Peyer's patch (tissue), 4 donors: ENCODE measurements at regions not wholly inside any gene's neighbourhood (a gene's known extent, or its start where the extent isn't known, plus 50 kb on each side); places are given as distances from the start of the nearest gene placed in this dataset.

Source experiments
- POLR2A ChIP-seq, 2 donors: fragments of 450-650 bp; IDR thresholded peaks; one replicate each; pipeline ENCODE4 v1.5.1; 2017; ENCODE audit warnings: antibody characterized with exemption in 2 of 2, mild to moderate bottlenecking in 2 of 2, moderate library complexity in 2 of 2
- TF ChIP-seq, protein P1 (sequence below), 6 experiments: fragments of 450-650 bp in 4 of 6; fragments of 200-600 bp in 2 of 6; sonication (generic) in 1 of 6; IDR thresholded peaks; one replicate each; pipeline ENCODE4 v1.5.1; 2017 to 2019; ENCODE audit warnings: antibody characterized with exemption in 6 of 6, mild to moderate bottlenecking in 3 of 6, moderate library complexity in 1 of 6

- TF ChIP-seq, protein P1, sequence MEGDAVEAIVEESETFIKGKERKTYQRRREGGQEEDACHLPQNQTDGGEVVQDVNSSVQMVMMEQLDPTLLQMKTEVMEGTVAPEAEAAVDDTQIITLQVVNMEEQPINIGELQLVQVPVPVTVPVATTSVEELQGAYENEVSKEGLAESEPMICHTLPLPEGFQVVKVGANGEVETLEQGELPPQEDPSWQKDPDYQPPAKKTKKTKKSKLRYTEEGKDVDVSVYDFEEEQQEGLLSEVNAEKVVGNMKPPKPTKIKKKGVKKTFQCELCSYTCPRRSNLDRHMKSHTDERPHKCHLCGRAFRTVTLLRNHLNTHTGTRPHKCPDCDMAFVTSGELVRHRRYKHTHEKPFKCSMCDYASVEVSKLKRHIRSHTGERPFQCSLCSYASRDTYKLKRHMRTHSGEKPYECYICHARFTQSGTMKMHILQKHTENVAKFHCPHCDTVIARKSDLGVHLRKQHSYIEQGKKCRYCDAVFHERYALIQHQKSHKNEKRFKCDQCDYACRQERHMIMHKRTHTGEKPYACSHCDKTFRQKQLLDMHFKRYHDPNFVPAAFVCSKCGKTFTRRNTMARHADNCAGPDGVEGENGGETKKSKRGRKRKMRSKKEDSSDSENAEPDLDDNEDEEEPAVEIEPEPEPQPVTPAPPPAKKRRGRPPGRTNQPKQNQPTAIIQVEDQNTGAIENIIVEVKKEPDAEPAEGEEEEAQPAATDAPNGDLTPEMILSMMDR (IDR thresholded peaks at IDR 0.05), result no peak
- TF ChIP-seq POLR2A (IDR thresholded peaks at IDR 0.05), result no peak
These were observed 216.1 kb downstream of the CASP12 start for GRCh38 chr11:104682206-104682605.
